NCI-H1436 treated with DMSO at 0.1 percent for 48 hours (cell line): ENCODE measurements at regions not wholly inside any gene's neighbourhood (a gene's known extent, or its start where the extent isn't known, plus 50 kb on each side); places are given as distances from the start of the nearest gene placed in this dataset.

Source experiments
- DNase-seq: peaks from one replicate; lab custom pipeline; 2025; lab: John Stamatoyannopoulos, UW

DNA sequence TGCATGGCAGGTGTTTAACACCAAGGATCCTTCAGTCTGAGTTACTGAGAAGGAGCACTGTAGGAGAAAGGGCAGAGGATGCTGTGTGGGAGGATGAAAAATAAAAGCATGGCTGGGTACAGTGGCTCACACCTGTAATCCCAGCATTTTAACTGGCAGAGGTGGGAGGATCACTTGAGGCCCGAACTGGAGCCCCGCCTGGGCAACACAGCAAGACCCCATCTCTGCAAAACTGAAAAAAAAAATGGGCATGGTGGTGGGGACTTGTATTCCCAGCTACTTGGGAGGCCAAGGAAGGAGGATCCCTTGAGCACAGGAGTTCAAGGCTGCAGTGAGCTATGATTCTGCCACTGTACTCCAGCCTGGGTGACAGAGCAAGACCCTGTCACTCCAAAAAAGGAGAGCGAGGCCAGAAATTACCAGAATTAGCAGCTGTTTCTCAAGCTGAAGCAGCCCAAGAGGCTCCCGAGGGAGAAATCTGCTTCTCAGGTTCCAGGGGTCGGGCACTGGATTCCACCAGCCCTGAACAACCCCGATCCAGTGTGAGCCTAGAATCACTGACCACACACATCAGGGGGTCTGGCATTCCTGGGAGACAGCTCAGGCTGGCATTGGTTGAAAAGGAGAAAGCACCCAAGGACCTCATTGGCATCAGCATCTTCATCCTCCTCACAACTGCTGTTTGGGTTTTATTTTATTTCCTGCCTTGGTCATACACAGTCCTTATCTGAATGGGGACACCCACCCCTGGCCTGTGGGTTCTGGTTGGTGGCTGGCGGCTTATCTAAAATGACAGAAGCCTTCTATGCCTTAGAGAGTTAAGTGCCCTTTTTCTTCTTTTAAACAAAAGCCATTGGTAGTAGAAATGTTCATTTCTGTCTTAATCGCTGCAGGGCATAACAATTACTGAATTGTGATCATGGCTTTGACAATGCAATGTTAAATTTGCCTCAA lies 66.3 kb upstream of the TRIM2 start:
- no peak for DNase-seq

GRCh38 chr4:153138736-153139135 lies 65.5 kb upstream of the TRIM2 start:
- DNase-seq = no peak

- no peak for DNase-seq
These were observed 63.9 kb upstream of the TRIM2 start for GRCh38 chr4:153140294-153140693.

- no peak for DNase-seq
These were observed 63.0 kb upstream of the TRIM2 start for GRCh38 chr4:153141238-153141637.

DNA sequence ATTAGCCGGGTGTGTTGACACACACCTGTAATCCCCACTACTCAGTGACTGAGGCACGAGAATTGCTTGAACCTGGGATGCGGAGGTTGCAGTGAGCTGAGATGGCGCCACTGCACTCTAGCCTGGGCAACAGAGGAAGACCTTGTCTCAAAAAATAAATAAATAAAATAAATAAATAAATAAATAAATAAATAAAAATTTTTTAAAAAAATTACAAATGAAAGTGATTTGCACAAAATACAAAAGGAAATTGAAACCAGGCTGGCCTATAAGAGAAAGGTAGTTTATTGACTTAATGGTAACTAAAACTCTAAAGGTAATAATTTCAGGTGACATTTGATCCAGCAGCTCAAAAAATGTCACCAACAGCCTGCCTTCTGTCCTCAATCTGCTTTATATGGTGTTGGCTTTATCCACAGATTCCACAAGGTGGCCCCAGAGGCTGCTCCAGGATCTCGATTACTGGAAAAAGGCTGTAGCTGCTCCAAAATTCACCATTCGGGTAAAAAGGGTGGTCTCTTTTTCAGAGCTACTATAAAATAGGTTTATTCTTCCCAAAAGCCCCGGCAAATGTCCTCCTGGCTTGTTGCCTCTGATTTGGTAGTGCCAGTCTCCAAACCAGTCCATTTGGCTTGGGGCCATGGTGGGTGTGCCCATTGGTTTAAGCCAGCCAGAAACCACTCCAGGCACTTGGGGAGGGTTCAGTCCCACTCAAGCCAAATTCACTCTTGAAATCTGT lies 61.4 kb upstream of the TRIM2 start:
- DNase-seq = peak; percentile 36

DNA sequence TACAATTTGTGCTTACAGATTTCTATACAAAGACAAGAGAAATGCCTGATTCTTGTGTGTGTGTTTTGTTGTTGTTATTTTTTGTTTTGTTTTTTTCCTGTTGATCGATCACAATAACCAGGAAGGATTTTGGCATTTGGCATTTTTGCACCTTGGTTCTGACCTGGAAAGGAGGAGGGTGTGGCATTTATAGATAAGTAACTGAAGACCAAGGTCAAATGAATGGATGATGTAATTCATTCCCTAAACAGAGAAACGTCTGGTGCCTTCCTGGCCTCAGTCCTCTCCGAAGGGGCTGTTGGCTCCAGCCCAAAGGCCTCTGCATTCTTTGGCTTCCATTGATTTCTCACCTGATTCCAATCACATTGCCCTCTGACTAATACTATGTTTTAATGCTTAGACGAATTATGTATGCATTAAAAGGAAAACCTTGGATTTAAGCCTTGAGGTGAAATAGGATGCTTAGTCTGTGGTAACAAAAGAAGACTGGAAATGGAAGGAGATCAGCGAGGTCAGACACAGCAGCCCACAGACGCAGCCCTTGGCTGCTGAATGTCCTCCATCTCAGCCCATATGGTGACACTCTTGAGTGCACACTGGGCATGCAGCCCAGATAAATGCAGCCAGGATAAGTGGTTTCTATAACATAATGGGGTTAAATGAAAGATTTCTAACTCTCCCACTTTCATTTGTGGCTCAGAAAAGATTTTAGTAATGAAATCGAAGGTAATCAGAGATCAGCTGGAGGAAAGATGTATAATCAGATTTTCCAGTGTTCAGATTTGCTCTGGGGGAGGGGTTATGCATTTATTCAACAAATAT lies 60.5 kb upstream of the TRIM2 start:
- peak; percentile 59 for DNase-seq

DNA sequence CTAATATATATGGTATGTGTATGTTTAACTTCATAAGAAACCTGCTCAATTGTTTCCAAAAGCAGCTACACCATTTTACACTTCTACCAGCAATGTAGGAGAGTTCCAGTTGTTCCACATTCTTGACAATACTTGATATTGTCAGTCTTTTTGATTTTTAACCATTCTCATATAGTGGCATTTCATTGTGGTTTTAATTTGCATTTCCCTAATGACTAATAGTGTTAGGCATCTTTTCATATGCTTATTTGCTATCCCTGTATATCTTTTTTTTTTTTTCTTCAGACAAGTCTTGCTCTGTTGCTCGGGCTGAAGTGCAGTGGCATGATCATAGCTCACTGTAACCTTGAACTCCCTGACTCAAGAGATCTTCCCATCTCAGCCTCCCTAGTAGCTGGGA lies 58.2 kb upstream of the TRIM2 start:
- no peak for DNase-seq

GRCh38 chr4:153146961-153147360 lies 57.3 kb upstream of the TRIM2 start:
- DNase-seq = no peak

DNA sequence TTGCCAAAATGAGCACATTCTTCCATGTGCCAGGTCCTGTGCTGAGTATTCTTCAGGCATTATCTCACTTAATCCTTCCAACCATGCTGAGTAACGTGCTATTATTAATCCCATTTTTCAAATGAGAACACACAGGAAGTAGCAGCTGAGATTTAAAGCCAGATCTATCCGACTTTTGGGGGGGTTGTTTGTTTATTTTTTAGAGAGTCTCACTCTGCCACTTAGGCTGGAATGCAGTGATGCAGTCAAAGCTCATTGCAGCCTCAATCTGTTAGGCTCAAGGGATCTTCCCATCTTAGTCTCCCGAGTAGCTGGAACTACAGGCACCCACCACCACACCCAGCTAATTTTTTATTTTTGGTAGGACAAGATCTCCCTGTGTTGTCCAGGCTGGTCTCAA lies 55.5 kb upstream of the TRIM2 start:
- no peak for DNase-seq

DNA sequence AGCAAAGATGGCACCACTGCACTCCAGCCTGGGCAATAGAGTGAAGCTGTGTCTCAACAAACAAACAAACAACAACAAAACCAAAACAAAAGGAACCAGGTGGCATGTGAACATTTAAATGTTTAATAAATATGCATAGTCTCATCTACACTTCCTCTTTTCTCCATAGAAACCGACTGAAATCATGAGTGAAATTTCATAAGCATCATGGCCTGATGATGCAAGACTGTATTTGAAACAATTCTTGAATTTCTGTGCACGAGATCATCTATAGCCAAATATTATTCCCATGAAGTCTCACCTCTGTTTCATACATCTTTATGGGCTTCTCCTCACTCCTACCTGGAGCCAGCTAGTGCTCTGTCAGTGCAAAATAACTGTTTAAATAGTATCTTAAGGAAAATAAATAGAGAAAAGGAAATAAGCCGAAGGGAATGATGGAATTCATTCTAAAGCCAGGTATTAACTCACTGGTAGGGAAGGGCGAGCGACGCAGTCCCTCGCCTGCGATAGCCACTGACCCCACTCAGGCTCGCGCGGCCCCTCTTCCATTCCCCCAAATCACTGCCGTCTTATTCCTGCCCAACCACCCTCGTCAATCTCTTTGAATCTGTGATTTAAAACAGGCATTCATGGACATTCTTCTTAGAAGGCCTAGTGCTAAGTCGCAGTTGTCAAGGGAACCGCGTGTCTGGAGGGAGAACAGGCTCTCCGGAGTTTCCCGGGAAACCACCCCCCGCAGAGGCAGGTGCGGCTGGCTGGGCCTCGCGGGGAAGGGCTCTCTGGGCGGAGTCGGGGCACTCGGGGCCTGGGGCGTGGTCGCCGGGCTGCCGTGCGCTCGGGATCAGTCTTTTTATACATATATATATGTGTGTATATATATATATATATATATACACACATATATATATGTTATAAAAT lies 52.4 kb upstream of the TRIM2 start:
- peak; percentile 54 for DNase-seq

- DNase-seq = peak; percentile 15
These were observed 51.5 kb upstream of the TRIM2 start for GRCh38 chr4:153152501-153153338.

DNA sequence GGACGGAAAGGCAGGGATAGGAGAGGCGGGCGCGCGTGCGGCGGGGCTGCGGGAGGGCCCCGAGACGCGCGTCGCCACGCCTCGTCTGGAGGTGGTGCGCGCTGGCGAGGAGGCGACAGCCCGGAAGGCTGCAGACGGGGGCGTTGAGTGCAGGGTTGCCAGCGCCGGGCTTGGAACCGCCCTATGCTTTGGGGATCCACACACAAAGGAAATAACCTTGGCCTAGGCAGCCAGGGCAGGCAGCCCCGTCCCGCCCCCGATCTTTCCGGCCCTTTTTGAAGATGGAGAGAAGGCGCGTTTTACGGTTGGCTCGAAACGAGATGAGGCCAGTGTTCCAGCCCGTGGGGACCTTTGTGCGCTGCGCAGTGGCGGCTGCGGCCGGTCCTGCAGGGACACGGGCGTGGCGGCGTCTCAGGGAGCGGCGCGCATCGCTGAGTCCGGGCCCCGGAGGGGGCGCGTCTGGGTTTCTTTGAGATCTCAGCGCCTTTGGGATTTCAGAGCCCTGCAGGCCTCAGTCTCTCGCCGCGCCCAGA lies 50.8 kb upstream of the TRIM2 start:
- DNase-seq = peak; percentile 12

GRCh38 chr4:153154007-153154975 lies 50.0 kb upstream of the TRIM2 start:
- DNase-seq = peak; percentile 16
